A673 (cell line): ENCODE measurements at regions not wholly inside any gene's neighbourhood (a gene's known extent, or its start where the extent isn't known, plus 50 kb on each side); places are given as distances from the start of the nearest gene placed in this dataset.
A peak's percentile ranks its signal among the peaks of the same experiment; 100 is the strongest.

Source experiments
- BruUV-seq: library from RNA; stranded (reverse); fragments of 400-500 nt; replicated peaks from 2 replicates; lab custom pipeline; 2021; lab: Mats Ljungman, UMichigan
- CTCF ChIA-PET: fragments of 300-600 bp; sonication (Branson Sonifier 250); formaldehyde crosslinking; loops from one replicate; lab custom pipeline; 2022; ENCODE audit warnings: antibody characterized with exemption; lab: Charles Lee
- POLR2A ChIA-PET: fragments of 300-600 bp; sonication (Branson Sonifier 250); formaldehyde crosslinking; loops from one replicate; lab custom pipeline; 2022; ENCODE audit warnings: antibody characterized with exemption; ENCODE audit not compliant: low non-redundant PET; lab: Charles Lee
- DNase-seq: peaks from one replicate; pipeline ENCODE4 v3.0.0-alpha.2; 2015; ENCODE audit warnings: low spot score
- H3K27ac ChIP-seq: fragments of 200-600 bp; sonication (generic); 2 replicates; pipeline ENCODE4 v1.5.1; 2016; ENCODE audit warnings: mixed run types, low read depth, mild to moderate bottlenecking, mixed read lengths, antibody characterized with exemption, low read length; ENCODE audit not compliant: poor library complexity, severe bottlenecking
- H3K27me3 ChIP-seq: fragments of 200-600 bp; sonication (generic); replicated peaks from 2 replicates; pipeline ENCODE4 v1.6.1; 2017; ENCODE audit warnings: mixed run types, low read depth, mild to moderate bottlenecking, mixed read lengths, antibody characterized with exemption, low read length; ENCODE audit not compliant: insufficient read depth, poor library complexity
- H3K36me3 ChIP-seq: fragments of 200-600 bp; sonication (generic); 2 replicates; pipeline ENCODE4 v1.6.1; 2016; ENCODE audit warnings: mixed run types, mild to moderate bottlenecking, mixed read lengths, antibody characterized with exemption, low read length; ENCODE audit not compliant: insufficient read depth, poor library complexity, severe bottlenecking
- H3K4me1 ChIP-seq: fragments of 200-600 bp; sonication (generic); 2 replicates; pipeline ENCODE4 v1.6.1; 2017; ENCODE audit warnings: mixed run types, mild to moderate bottlenecking, mixed read lengths, antibody characterized with exemption, low read length; ENCODE audit not compliant: insufficient read depth, poor library complexity, severe bottlenecking
- H3K4me3 ChIP-seq: fragments of 200-600 bp; sonication (generic); 2 replicates; pipeline ENCODE4 v1.5.1; 2016; ENCODE audit warnings: low read depth, mixed run types, mild to moderate bottlenecking, mixed read lengths, low read length; ENCODE audit not compliant: poor library complexity, severe bottlenecking
- H3K9me3 ChIP-seq: fragments of 200-600 bp; sonication (generic); 2 replicates; pipeline ENCODE4 v1.6.1; 2016; ENCODE audit warnings: mixed run types, low read depth, mild to moderate bottlenecking, mixed read lengths, antibody characterized with exemption, low read length; ENCODE audit not compliant: poor library complexity, severe bottlenecking
- CTCF ChIP-seq: fragments of 300-800, 200-600 bp; sonication (generic); conservative IDR thresholded peaks from 2 replicates; pipeline ENCODE4 v1.5.1; 2017; ENCODE audit warnings: low read depth, mild to moderate bottlenecking, antibody characterized with exemption, low read length, moderate library complexity, mixed read lengths
- EZH2 ChIP-seq: fragments of 200-600 bp; sonication (generic); IDR thresholded peaks from 2 replicates; pipeline ENCODE4 v1.6.1; 2017; ENCODE audit warnings: borderline replicate concordance, low read depth, mild to moderate bottlenecking, mixed read lengths, antibody characterized with exemption, low read length; ENCODE audit not compliant: poor library complexity, severe bottlenecking
- intact Hi-C: fragments of 100-400 bp; cut with micrococcal nuclease; formaldehyde crosslinking; loops from one replicate; pipeline ENCODE4 v1.10.0; 2022; ENCODE audit not compliant: unreplicated experiment

- intact Hi-C loops: no loop called here
- TF ChIP-seq CTCF: peak; percentile 47
- TF ChIP-seq EZH2: no peak
- no TSS peak for BruUV-seq
- DNase-seq: no peak
- H3K9me3 ChIP-seq: no peaks in the 10 kb centered on the region
- no peak overlapping the region for H3K4me3 ChIP-seq
- H3K36me3 ChIP-seq: no peaks in the 10 kb centered on the region
- no peak overlapping the region for H3K27ac ChIP-seq
- no peaks in the 10 kb centered on the region for H3K27me3 ChIP-seq
- ChIA-PET POLR2A (no interaction called here), CTCF (no interaction called here)
- H3K4me1 ChIP-seq: peaks cover 19% of the 10 kb centered on the region
Observed at GRCh38 chr16:85528528-85529387, 84.4 kb upstream of the GSE1 start.

- BruUV-seq: no TSS peak
- no peaks in the 10 kb centered on the region for H3K27me3 ChIP-seq
- DNase-seq: no peak
- intact Hi-C loops: no loop called here
- peaks cover 10% of the 10 kb centered on the region for H3K4me1 ChIP-seq
- no peak overlapping the region for H3K4me3 ChIP-seq
- ChIA-PET CTCF (no interaction called here), POLR2A (no interaction called here)
- no peaks in the 10 kb centered on the region for H3K36me3 ChIP-seq
- no peaks in the 10 kb centered on the region for H3K9me3 ChIP-seq
- TF ChIP-seq CTCF (no peak), EZH2 (no peak)
- no peak overlapping the region for H3K27ac ChIP-seq
Observed at GRCh38 chr16:85529489-85530369, 83.4 kb upstream of the GSE1 start.

- H3K4me3 ChIP-seq: no peak overlapping the region
- no peaks in the 10 kb centered on the region for H3K27me3 ChIP-seq
- H3K36me3 ChIP-seq: no peaks in the 10 kb centered on the region
- no peak overlapping the region for H3K27ac ChIP-seq
- TF ChIP-seq CTCF (no peak), EZH2 (no peak)
- ChIA-PET CTCF (no interaction called here), POLR2A (no interaction called here)
- no peak for DNase-seq
- intact Hi-C loops: no loop called here
- H3K9me3 ChIP-seq: no peaks in the 10 kb centered on the region
- no TSS peak for BruUV-seq
- H3K4me1 ChIP-seq: peaks cover 3% of the 10 kb centered on the region
Observed at GRCh38 chr16:85530370-85530739, 82.8 kb upstream of the GSE1 start.
